Activated CD4-positive, alpha-beta memory T cell treated with anti-CD3 and anti-CD28 coated beads, Interleukin-2, amount 10 ng/mL, durations not matched to agents 7 days and 5 days (primary cell): ENCODE measurements at regions not wholly inside any gene's neighbourhood (a gene's known extent, or its start where the extent isn't known, plus 50 kb on each side); places are given as distances from the start of the nearest gene placed in this dataset.
"Not testable (repeated sequence)": the region's sequence is repeated elsewhere in the genome, so short reads cannot be mapped to it uniquely, and the experiment has no call there.

ENCODE experiments used
- CTCF ChIA-PET: fragments of 350-600 bp; sonication (Branson Sonifier 250); formaldehyde crosslinking; loops from one replicate; lab custom pipeline; 2021; ENCODE audit warnings: antibody characterized with exemption, inconsistent platforms; lab: Charles Lee
- POLR2A ChIA-PET: fragments of 350-600 bp; sonication (Branson Sonifier 250); formaldehyde crosslinking; loops from one replicate; lab custom pipeline; 2021; ENCODE audit warnings: antibody characterized with exemption; lab: Charles Lee
- DNase-seq: peaks from one replicate; pipeline ENCODE4 v3.0.0-alpha.2; 2020
- H3K27ac Mint-ChIP-seq: one replicate; pipeline ENCODE4 v1.8.0; 2021; ENCODE audit warnings: mild to moderate bottlenecking, mixed read lengths
- H3K27me3 Mint-ChIP-seq: one replicate; pipeline ENCODE4 v1.8.0; 2021; ENCODE audit warnings: mixed read lengths
- H3K36me3 Mint-ChIP-seq: one replicate; pipeline ENCODE4 v1.8.0; 2021; ENCODE audit warnings: low read depth, mixed read lengths
- H3K4me1 Mint-ChIP-seq: one replicate; pipeline ENCODE4 v1.8.0; 2021; ENCODE audit warnings: mixed read lengths
- H3K4me3 Mint-ChIP-seq: one replicate; pipeline ENCODE4 v1.8.0; 2021; ENCODE audit warnings: mild to moderate bottlenecking, mixed read lengths
- H3K9me3 Mint-ChIP-seq: one replicate; pipeline ENCODE4 v1.8.0; 2021; ENCODE audit warnings: mixed read lengths

GRCh38 chr4:173651651-173652282 lies 121.7 kb upstream of the HAND2 start:
- POLR2A ChIA-PET = no interaction called here
- Mint-ChIP-seq H3K4me3 (no peak overlapping the region), H3K36me3 (no peaks in the 10 kb centered on the region), H3K27me3 (no peaks in the 10 kb centered on the region), H3K9me3 (no peaks in the 10 kb centered on the region), H3K4me1 (no peaks in the 10 kb centered on the region), H3K27ac (no peak overlapping the region)
- no peak for DNase-seq
- CTCF ChIA-PET = no interaction called here

GRCh38 chr4:173647902-173648301 lies 117.9 kb upstream of the HAND2 start:
- DNase-seq = no peak
- ChIA-PET CTCF (no interaction called here), POLR2A (no interaction called here)
- no peaks in the 10 kb centered on the region for H3K9me3 Mint-ChIP-seq
- no peaks in the 10 kb centered on the region for H3K27me3 Mint-ChIP-seq
- H3K27ac Mint-ChIP-seq = no peak overlapping the region
- H3K4me1 Mint-ChIP-seq = no peaks in the 10 kb centered on the region
- no peak overlapping the region for H3K4me3 Mint-ChIP-seq
- no peaks in the 10 kb centered on the region for H3K36me3 Mint-ChIP-seq

- no peak overlapping the region for H3K27ac Mint-ChIP-seq
- H3K9me3 Mint-ChIP-seq = peaks cover under 1% of the 10 kb centered on the region
- H3K27me3 Mint-ChIP-seq = no peaks in the 10 kb centered on the region
- DNase-seq = no peak
- no peaks in the 10 kb centered on the region for H3K36me3 Mint-ChIP-seq
- ChIA-PET POLR2A (no interaction called here), CTCF (no interaction called here)
- no peak overlapping the region for H3K4me3 Mint-ChIP-seq
- H3K4me1 Mint-ChIP-seq = no peaks in the 10 kb centered on the region
Measured at GRCh38 chr4:173642509-173642908, 112.5 kb upstream of the HAND2 start.

- CTCF ChIA-PET = no interaction called here
- H3K4me3 Mint-ChIP-seq = no peak overlapping the region
Measured at GRCh38 chr4:173635395-173635794, 105.4 kb upstream of the HAND2 start.

GRCh38 chr4:173626277-173626676 lies 96.2 kb upstream of the HAND2 start:
- no peaks in the 10 kb centered on the region for H3K36me3 Mint-ChIP-seq
- ChIA-PET CTCF (no interaction called here), POLR2A (no interaction called here)
- H3K4me1 Mint-ChIP-seq = no peaks in the 10 kb centered on the region
- peaks cover 7% of the 10 kb centered on the region for H3K9me3 Mint-ChIP-seq
- DNase-seq = no peak
- no peak overlapping the region for H3K4me3 Mint-ChIP-seq
- no peaks in the 10 kb centered on the region for H3K27me3 Mint-ChIP-seq
- H3K27ac Mint-ChIP-seq = no peak overlapping the region

More at GRCh38 chr4:173635395-173635794, 105.4 kb upstream of the HAND2 start:
- H3K36me3 Mint-ChIP-seq = no peaks in the 10 kb centered on the region
- POLR2A ChIA-PET = no interaction called here
- no peaks in the 10 kb centered on the region for H3K27me3 Mint-ChIP-seq
- H3K9me3 Mint-ChIP-seq = peaks cover 11% of the 10 kb centered on the region
- DNase-seq = no peak
- H3K4me1 Mint-ChIP-seq = no peaks in the 10 kb centered on the region
- no peak overlapping the region for H3K27ac Mint-ChIP-seq

- H3K4me1 Mint-ChIP-seq, POLR2A ChIA-PET, H3K27me3 Mint-ChIP-seq, H3K36me3 Mint-ChIP-seq, H3K27ac Mint-ChIP-seq, CTCF ChIA-PET, H3K9me3 Mint-ChIP-seq, H3K4me3 Mint-ChIP-seq, DNase-seq: not testable (repeated sequence)
Measured at GRCh38 chr4:173618648-173619047, 88.6 kb upstream of the HAND2 start.

GRCh38 chr4:173609158-173609557 lies 79.1 kb upstream of the HAND2 start:
- Mint-ChIP-seq H3K4me1 (no peaks in the 10 kb centered on the region), H3K27me3 (no peaks in the 10 kb centered on the region), H3K27ac (no peak overlapping the region), H3K4me3 (no peak overlapping the region), H3K9me3 (no peaks in the 10 kb centered on the region), H3K36me3 (no peaks in the 10 kb centered on the region)
- ChIA-PET POLR2A (no interaction called here), CTCF (no interaction called here)
- no peak for DNase-seq

GRCh38 chr4:173608632-173609031 lies 78.6 kb upstream of the HAND2 start:
- H3K4me3 Mint-ChIP-seq, H3K9me3 Mint-ChIP-seq, DNase-seq, H3K36me3 Mint-ChIP-seq, POLR2A ChIA-PET, H3K4me1 Mint-ChIP-seq, H3K27ac Mint-ChIP-seq, CTCF ChIA-PET, H3K27me3 Mint-ChIP-seq: not testable (repeated sequence)

GRCh38 chr4:173591760-173592159 lies 61.7 kb upstream of the HAND2 start:
- Mint-ChIP-seq H3K27me3 (no peaks in the 10 kb centered on the region), H3K4me3 (no peak overlapping the region), H3K27ac (no peak overlapping the region), H3K4me1 (no peaks in the 10 kb centered on the region), H3K36me3 (no peaks in the 10 kb centered on the region), H3K9me3 (no peaks in the 10 kb centered on the region)
- ChIA-PET POLR2A (no interaction called here), CTCF (no interaction called here)
- no peak for DNase-seq

- no peaks in the 10 kb centered on the region for H3K36me3 Mint-ChIP-seq
- no peaks in the 10 kb centered on the region for H3K4me1 Mint-ChIP-seq
- H3K4me3 Mint-ChIP-seq = no peak overlapping the region
- POLR2A ChIA-PET = no interaction called here
- H3K27me3 Mint-ChIP-seq = peaks cover 2% of the 10 kb centered on the region
- H3K27ac Mint-ChIP-seq = no peak overlapping the region
- DNase-seq = no peak
- CTCF ChIA-PET = no interaction called here
- H3K9me3 Mint-ChIP-seq = no peaks in the 10 kb centered on the region
Measured at GRCh38 chr4:173590697-173591096, 60.7 kb upstream of the HAND2 start.

GRCh38 chr4:173585876-173586572 lies 56.0 kb upstream of the HAND2 start:
- no peaks in the 10 kb centered on the region for H3K9me3 Mint-ChIP-seq
- CTCF ChIA-PET = no interaction called here

GRCh38 chr4:173584506-173584905 lies 54.5 kb upstream of the HAND2 start:
- no peaks in the 10 kb centered on the region for H3K9me3 Mint-ChIP-seq
- H3K36me3 Mint-ChIP-seq = no peaks in the 10 kb centered on the region
- ChIA-PET CTCF (no interaction called here), POLR2A (no interaction called here)
- H3K4me1 Mint-ChIP-seq = no peaks in the 10 kb centered on the region
- no peak overlapping the region for H3K4me3 Mint-ChIP-seq
- peaks cover 2% of the 10 kb centered on the region for H3K27me3 Mint-ChIP-seq
- no peak overlapping the region for H3K27ac Mint-ChIP-seq
- no peak for DNase-seq

More at GRCh38 chr4:173585876-173586572, 56.0 kb upstream of the HAND2 start:
- Mint-ChIP-seq H3K36me3 (no peaks in the 10 kb centered on the region), H3K4me3 (no peak overlapping the region), H3K27me3 (peaks cover 2% of the 10 kb centered on the region), H3K4me1 (no peaks in the 10 kb centered on the region), H3K27ac (no peak overlapping the region)
- DNase-seq = no peak
- POLR2A ChIA-PET = no interaction called here
